CD14-positive monocyte (primary cell): ENCODE measurements at regions not wholly inside any gene's neighbourhood (a gene's known extent, or its start where the extent isn't known, plus 50 kb on each side); places are given as distances from the start of the nearest gene placed in this dataset.

Experiments used
- DNase-seq, 3 donors: peaks; one replicate each; pipeline ENCODE4 v3.0.0-alpha.2; 2011 to 2022
- H2AFZ ChIP-seq: 2 replicates; pipeline ENCODE4 v1.6.0; 2012; ENCODE audit warnings: mild to moderate bottlenecking, low read depth, low read length, inconsistent platforms; ENCODE audit not compliant: insufficient read depth, poor library complexity, severe bottlenecking
- H3K27ac ChIP-seq, 2 donors: 1 replicate in 1 of 2; 2 replicates in 1 of 2; pipeline ENCODE4 v1.5.1; 2012 to 2013; ENCODE audit warnings: low read length in 2 of 2, control low read depth in 1 of 2, inconsistent platforms in 1 of 2, low read depth in 1 of 2, mild to moderate bottlenecking in 1 of 2
- H3K27me3 ChIP-seq, 2 donors: one replicate each; pipeline versions ENCODE4 v1.6.0 to v1.6.1; 2011 to 2013; ENCODE audit warnings: low read length in 2 of 2; ENCODE audit not compliant: control insufficient read depth in 2 of 2, insufficient read depth in 2 of 2
- H3K36me3 ChIP-seq, 2 donors: replicated peaks in 1 of 2; 1 replicate in 1 of 2; 2 replicates in 1 of 2; pipeline versions ENCODE4 v1.5.1 to v1.6.1; 2012 to 2013; ENCODE audit warnings: low read length in 2 of 2, control low read depth in 1 of 2, inconsistent platforms in 1 of 2, mild to moderate bottlenecking in 1 of 2; ENCODE audit not compliant: insufficient read depth in 2 of 2, control insufficient read depth in 1 of 2
- H3K4me1 ChIP-seq, 2 donors: 1 replicate in 1 of 2; 2 replicates in 1 of 2; pipeline versions ENCODE4 v1.5.1 to v1.6.1; 2012 to 2013; ENCODE audit warnings: low read length in 2 of 2, control low read depth in 1 of 2, inconsistent platforms in 1 of 2, mild to moderate bottlenecking in 1 of 2, moderate library complexity in 1 of 2; ENCODE audit not compliant: insufficient read depth in 2 of 2, control insufficient read depth in 1 of 2
- H3K4me2 ChIP-seq: replicated peaks from 2 replicates; pipeline ENCODE3; 2012; ENCODE audit warnings: low read length, moderate library complexity, mild to moderate bottlenecking; ENCODE audit not compliant: poor library complexity, severe bottlenecking; ENCODE audit errors: extremely low read depth
- H3K4me3 ChIP-seq, 3 experiments: fragments of 200-600 bp in 1 of 3; sonication (generic) in 1 of 3; replicated peaks in 1 of 3; 1 replicate in 2 of 3; 2 replicates in 1 of 3; pipeline ENCODE4 v1.5.1; 2011 to 2013; ENCODE audit warnings: low read length in 3 of 3, mild to moderate bottlenecking in 3 of 3, control low read depth in 2 of 3, low read depth in 2 of 3, inconsistent platforms in 1 of 3, moderate library complexity in 1 of 3
- H3K79me2 ChIP-seq: 2 replicates; pipeline ENCODE4 v1.6.0; 2012; ENCODE audit warnings: mild to moderate bottlenecking, control low read depth, inconsistent platforms, low read length, moderate library complexity; ENCODE audit not compliant: insufficient read depth
- H3K9ac ChIP-seq: 2 replicates; pipeline ENCODE4 v1.6.0; 2017; ENCODE audit warnings: low read length, mild to moderate bottlenecking; ENCODE audit not compliant: insufficient read depth, poor library complexity, severe bottlenecking
- H3K9me3 ChIP-seq, 2 donors: replicated peaks in 1 of 2; 1 replicate in 1 of 2; 2 replicates in 1 of 2; pipeline versions ENCODE4 v1.5.1 to v1.6.1; 2012 to 2013; ENCODE audit warnings: low read length in 2 of 2, control low read depth in 1 of 2; ENCODE audit not compliant: control insufficient read depth in 1 of 2, insufficient read depth in 1 of 2
- H4K20me1 ChIP-seq: 2 replicates; pipeline ENCODE4 v1.6.0; 2012; ENCODE audit warnings: mild to moderate bottlenecking, low read length, control low read depth, moderate library complexity; ENCODE audit not compliant: insufficient read depth
- H3K27ac Mint-ChIP-seq, 7 donors: one replicate each; pipeline ENCODE4 v1.8.0; 2020; ENCODE audit warnings: mild to moderate bottlenecking in 7 of 7, mixed read lengths in 7 of 7, moderate library complexity in 6 of 7, inconsistent platforms in 2 of 7
- H3K27me3 Mint-ChIP-seq, 3 donors: one replicate each; pipeline ENCODE4 v1.8.0; 2021 to 2022; ENCODE audit warnings: low read depth in 3 of 3, mild to moderate bottlenecking in 3 of 3, mixed read lengths in 3 of 3, moderate library complexity in 3 of 3, inconsistent platforms in 1 of 3
- H3K36me3 Mint-ChIP-seq, 2 donors: one replicate each; pipeline ENCODE4 v1.8.0; 2020; ENCODE audit warnings: mixed read lengths in 2 of 2, inconsistent platforms in 1 of 2, mild to moderate bottlenecking in 1 of 2
- H3K4me1 Mint-ChIP-seq: one replicate; pipeline ENCODE4 v1.8.0; 2020; ENCODE audit warnings: mild to moderate bottlenecking, mixed read lengths
- H3K4me3 Mint-ChIP-seq, 2 donors: one replicate each; pipeline ENCODE4 v1.8.0; 2020; ENCODE audit warnings: mild to moderate bottlenecking in 2 of 2, mixed read lengths in 2 of 2, moderate library complexity in 1 of 2
- H3K9me3 Mint-ChIP-seq, 7 donors: one replicate each; pipeline ENCODE4 v1.8.0; 2020 to 2022; ENCODE audit warnings: mixed read lengths in 7 of 7, mild to moderate bottlenecking in 6 of 7, moderate library complexity in 6 of 7, inconsistent platforms in 2 of 7
- CTCF ChIP-seq: fragments of 200-600 bp; IDR thresholded peaks from one replicate; pipeline ENCODE4 v1.8.0; 2022; ENCODE audit warnings: antibody characterized with exemption, mild to moderate bottlenecking
- WGBS: methylation state at CpG from one replicate; pipeline ENCODE4 v1.1.5; 2013; ENCODE audit warnings: missing lambda C conversion rate; ENCODE audit not compliant: insufficient coverage; 5-methylcytosine and 5-hydroxymethylcytosine counted together
- intact Hi-C, 2 donors: fragments of 100-400 bp; cut with micrococcal nuclease; formaldehyde crosslinking; loops; one replicate each; pipeline versions ENCODE4 v1.15.0 to v1.15.1; 2023

- H3K27ac Mint-ChIP-seq = no peak overlapping the region
- H2AFZ ChIP-seq = no peak overlapping the region
- H3K4me3 Mint-ChIP-seq = no peak overlapping the region
- peaks cover 16 to 22% of the 10 kb centered on the region in 2 donors for H3K4me1 ChIP-seq
- H3K27ac ChIP-seq = no peak overlapping the region
- peaks cover 0 to 3% (median 0%) of the 10 kb centered on the region in 7 donors for H3K9me3 Mint-ChIP-seq
- H3K9ac ChIP-seq = no peak overlapping the region
- H3K27me3 Mint-ChIP-seq = peaks cover 3 to 10% (median 5%) of the 10 kb centered on the region in 3 donors
- H4K20me1 ChIP-seq = no peaks in the 10 kb centered on the region
- no peaks in the 10 kb centered on the region for H3K79me2 ChIP-seq
- H3K4me3 ChIP-seq = no peak overlapping the region
- H3K4me2 ChIP-seq = no peak overlapping the region
- TF ChIP-seq CTCF = no peak
- no peak for DNase-seq
- H3K9me3 ChIP-seq = no peaks in the 10 kb centered on the region
- intact Hi-C loops = no loop called here
- H3K36me3 ChIP-seq = no peaks in the 10 kb centered on the region
- no peaks in the 10 kb centered on the region for H3K36me3 Mint-ChIP-seq
- peaks cover 49% of the 10 kb centered on the region for H3K4me1 Mint-ChIP-seq
- H3K27me3 ChIP-seq = peaks cover 3 to 6% of the 10 kb centered on the region in 2 donors
Measured at GRCh38 chr9:79880626-79881025, 308.9 kb downstream of the TLE4 start.

GRCh38 chr9:79877943-79878602, 306.3 kb downstream of the TLE4 start:
- intact Hi-C loops = no loop called here
- peaks cover 33% of the 10 kb centered on the region for H3K4me1 Mint-ChIP-seq

More at GRCh38 chr9:79877943-79878602, 306.3 kb downstream of the TLE4 start:
- Mint-ChIP-seq H3K27me3 (peaks cover 0 to 4% (median 3%) of the 10 kb centered on the region in 3 donors), H3K4me3 (peak overlapping the region in 1 of 2 donors; percentile 61), H3K36me3 (no peaks in the 10 kb centered on the region), H3K9me3 (peaks cover 0 to 8% (median 3%) of the 10 kb centered on the region in 7 donors), H3K27ac (peak overlapping the region; percentile 75 to 93 (median 86))
- Histone ChIP-seq H3K27ac (peak overlapping the region in 1 of 2 donors; percentile 82), H3K9me3 (no peaks in the 10 kb centered on the region), H3K9ac (peak overlapping the region; percentile 41), H3K79me2 (no peaks in the 10 kb centered on the region), H3K4me2 (peak overlapping the region; percentile 25), H3K27me3 (peaks cover 0 to 2% of the 10 kb centered on the region in 2 donors), H3K4me1 (peaks cover 16 to 22% of the 10 kb centered on the region in 2 donors), H2AFZ (no peak overlapping the region), H3K4me3 (no peak overlapping the region), H4K20me1 (no peaks in the 10 kb centered on the region), H3K36me3 (no peaks in the 10 kb centered on the region)
- peak; percentile 79 to 91 (median 89) for DNase-seq
- WGBS = no CpG with 5 or more reads among the region's 3 CpGs
- no peak for TF ChIP-seq CTCF
